ENCODE measurements at regions not wholly inside any gene's neighbourhood (a gene's known extent, or its start where the extent isn't known, plus 50 kb on each side); places are given as distances from the start of the nearest gene placed in this dataset.

DNA sequence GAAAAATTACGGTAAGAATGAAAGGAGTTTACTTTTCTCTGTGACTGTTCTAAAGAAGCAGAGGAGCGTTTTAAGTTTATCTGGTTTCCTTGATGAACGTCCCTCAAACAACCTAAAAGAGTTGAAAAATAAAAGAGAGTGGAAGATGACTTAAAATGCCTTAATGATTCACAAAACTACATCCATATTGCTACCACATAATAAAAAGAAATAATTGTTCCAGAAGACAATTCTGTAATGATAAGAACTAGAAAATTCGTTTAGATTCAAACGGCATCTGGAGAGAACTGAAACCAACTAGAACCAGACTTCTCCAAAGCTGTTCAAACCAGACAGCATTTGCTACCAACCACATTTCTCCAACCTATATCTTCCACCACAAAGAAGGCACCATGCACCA lies 68.1 kb downstream of the TEKT4 start:
- DNase-seq, result no peak

DNA sequence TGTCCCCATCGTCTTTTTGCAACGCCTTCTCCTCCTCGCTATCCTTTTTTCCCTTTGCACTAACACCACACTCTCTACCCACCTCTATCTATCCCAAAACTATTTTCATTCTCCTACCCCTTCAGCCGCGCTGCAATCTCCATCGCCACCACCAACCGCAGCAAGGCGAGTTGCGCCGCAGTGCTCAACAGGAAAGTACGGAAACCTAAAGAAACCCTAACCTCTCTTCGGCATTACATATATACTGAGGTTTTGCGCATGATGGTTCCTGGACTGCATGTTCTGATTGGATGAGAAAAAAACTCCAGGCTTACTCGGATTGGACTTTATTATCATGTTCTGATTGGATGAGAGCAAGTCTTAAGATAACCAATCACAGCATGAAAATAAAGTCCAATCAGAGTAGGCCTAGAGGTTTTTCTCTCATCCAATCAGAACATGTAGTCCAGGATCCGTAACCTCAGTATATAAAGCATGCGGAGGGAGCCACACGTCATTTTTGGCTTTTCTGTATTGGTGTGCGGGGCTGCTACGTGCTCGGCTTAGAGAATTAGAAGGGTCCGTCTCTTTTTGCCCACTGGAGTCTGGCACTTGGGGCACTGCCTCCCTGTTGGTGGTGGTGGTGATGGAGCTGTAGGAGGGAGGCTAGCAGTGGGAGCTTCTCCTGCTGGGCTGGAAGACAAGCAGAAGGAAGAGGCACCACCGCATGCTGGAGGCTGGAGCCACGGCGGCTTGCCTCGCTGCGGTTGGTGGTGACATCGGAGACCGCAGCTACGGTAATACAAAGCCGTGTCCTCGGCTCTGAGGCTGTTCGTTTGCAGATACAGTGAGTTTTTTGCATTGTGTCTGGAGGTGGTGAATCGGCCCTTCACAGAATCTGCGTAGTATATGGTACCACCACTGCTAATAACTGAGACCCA lies 76.1 kb downstream of the TEKT4 start:
- no peak for DNase-seq

GRCh38 chr2:94955702-94956101 lies 69.8 kb upstream of the MAL start:
- DNase-seq, result no peak

DNA sequence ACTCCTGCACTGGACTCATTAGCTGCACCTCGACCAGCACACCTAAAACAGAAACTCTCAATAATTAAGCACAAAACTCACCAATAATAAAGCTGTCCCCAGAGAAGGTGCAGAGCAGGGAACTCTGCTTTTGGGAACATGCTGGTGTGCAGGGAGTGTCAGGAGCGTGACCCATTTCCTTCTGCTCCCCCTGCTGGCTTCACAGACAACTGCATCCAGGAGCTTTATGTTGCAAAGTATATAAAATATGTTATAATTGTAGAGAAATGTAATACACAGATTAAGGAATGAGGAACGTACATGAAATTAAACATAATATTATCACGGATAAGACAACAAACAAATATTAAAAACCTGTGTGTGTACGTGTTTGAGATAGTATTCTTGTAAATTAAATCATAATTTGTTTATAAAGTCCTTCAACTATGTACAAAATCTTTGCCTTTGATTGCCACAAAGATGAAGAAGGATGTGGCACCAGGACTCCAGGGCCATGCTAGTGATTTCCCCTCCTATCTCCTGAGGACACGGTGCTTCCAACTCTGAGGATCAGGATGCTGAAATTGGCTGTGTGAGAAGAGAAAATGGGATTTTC lies 68.6 kb upstream of the MAL start:
- peak in 3 of 4 experiments; percentile 4 to 10 (median 9) for DNase-seq

DNA sequence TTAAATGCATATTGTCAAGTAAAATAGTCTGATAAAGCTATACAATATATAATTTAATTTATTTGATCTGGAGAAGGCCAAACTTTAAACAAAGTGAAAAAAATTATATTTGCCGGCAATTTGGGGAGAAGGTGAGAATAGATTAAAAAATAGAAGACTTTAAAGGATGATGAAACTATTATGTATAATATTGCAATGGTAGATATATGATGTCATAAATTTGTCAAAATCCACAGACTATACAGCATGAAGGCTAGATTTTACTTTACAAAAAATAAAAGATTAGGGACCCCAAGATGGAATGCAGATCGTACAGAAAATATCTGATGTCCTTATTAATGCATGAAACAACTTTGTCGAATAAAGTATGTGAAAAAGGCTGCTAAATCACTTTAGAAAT lies 67.3 kb upstream of the MAL start:
- no peak for DNase-seq

- no peak for DNase-seq
These were observed 65.2 kb upstream of the MAL start for GRCh38 chr2:94960266-94960665.

GRCh38 chr2:94960751-94961150 lies 64.8 kb upstream of the MAL start:
- DNase-seq, result peak in 1 of 4 experiments; percentile 2

GRCh38 chr2:94964193-94964592 lies 61.3 kb upstream of the MAL start:
- DNase-seq, result no peak

- DNase-seq, result no peak
These were observed 58.8 kb upstream of the MAL start for GRCh38 chr2:94966689-94967088.

- DNase-seq, result no peak
These were observed 55.2 kb upstream of the MAL start for GRCh38 chr2:94970353-94970752.
